ENCODE measurements at regions not wholly inside any gene's neighbourhood (a gene's known extent, or its start where the extent isn't known, plus 50 kb on each side); places are given as distances from the start of the nearest gene placed in this dataset.

DNA sequence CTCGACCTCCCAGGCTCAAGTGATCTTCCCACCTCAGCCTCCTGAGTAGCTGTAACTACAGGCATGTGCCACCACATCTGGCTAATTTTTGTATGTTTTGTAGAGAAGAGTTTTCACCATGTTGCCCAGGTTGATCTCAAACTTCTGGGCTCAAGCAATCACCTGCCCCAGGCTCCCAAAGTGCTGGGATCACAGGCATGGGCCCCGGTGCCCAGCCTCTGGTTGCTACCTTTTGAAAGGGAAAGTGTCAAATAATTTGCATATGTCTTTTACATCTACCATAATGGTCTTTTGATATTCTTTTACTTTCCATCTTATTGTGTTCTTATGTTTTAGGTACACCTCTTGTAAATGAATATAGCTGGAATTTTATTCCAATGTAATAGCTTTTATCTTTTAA, 263.1 kb upstream of the FN1 start:
- H3K9ac ChIP-seq (ENCODE audit: low read depth in 1 of 2, low read length in 2 of 2) = no peak overlapping the region
- no peak for DNase-seq (ENCODE audit: low spot score)
- H3K4me1 ChIP-seq (ENCODE audit: control insufficient read depth in 4 of 4, insufficient read depth in 4 of 4, low read length in 3 of 4) = peaks cover 0 to 6% (median under 1%) of the 10 kb centered on the region in 4 donors
- TF ChIP-seq HNF4G (IDR thresholded peaks at IDR 0.05) (no peak), FOXA1 (IDR thresholded peaks at IDR 0.05) (no peak), RXRA (IDR thresholded peaks at IDR 0.05) (no peak), TAF1 (conservative IDR thresholded peaks at IDR 0.05) (no peak), YY1 (IDR thresholded peaks at IDR 0.05) (no peak), HNF4A (conservative IDR thresholded peaks at IDR 0.05) (no peak), EGR1 (IDR thresholded peaks at IDR 0.05; ENCODE audit: low read depth in 2 of 2) (no peak)
- TF ChIP-seq, protein P1, sequence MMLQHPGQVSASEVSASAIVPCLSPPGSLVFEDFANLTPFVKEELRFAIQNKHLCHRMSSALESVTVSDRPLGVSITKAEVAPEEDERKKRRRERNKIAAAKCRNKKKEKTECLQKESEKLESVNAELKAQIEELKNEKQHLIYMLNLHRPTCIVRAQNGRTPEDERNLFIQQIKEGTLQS (IDR thresholded peaks at IDR 0.05) = no peak
- TF ChIP-seq, protein P2, sequence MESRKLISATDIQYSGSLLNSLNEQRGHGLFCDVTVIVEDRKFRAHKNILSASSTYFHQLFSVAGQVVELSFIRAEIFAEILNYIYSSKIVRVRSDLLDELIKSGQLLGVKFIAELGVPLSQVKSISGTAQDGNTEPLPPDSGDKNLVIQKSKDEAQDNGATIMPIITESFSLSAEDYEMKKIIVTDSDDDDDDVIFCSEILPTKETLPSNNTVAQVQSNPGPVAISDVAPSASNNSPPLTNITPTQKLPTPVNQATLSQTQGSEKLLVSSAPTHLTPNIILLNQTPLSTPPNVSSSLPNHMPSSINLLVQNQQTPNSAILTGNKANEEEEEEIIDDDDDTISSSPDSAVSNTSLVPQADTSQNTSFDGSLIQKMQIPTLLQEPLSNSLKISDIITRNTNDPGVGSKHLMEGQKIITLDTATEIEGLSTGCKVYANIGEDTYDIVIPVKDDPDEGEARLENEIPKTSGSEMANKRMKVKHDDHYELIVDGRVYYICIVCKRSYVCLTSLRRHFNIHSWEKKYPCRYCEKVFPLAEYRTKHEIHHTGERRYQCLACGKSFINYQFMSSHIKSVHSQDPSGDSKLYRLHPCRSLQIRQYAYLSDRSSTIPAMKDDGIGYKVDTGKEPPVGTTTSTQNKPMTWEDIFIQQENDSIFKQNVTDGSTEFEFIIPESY (IDR thresholded peaks at IDR 0.05) = no peak
- TF ChIP-seq, protein P3, sequence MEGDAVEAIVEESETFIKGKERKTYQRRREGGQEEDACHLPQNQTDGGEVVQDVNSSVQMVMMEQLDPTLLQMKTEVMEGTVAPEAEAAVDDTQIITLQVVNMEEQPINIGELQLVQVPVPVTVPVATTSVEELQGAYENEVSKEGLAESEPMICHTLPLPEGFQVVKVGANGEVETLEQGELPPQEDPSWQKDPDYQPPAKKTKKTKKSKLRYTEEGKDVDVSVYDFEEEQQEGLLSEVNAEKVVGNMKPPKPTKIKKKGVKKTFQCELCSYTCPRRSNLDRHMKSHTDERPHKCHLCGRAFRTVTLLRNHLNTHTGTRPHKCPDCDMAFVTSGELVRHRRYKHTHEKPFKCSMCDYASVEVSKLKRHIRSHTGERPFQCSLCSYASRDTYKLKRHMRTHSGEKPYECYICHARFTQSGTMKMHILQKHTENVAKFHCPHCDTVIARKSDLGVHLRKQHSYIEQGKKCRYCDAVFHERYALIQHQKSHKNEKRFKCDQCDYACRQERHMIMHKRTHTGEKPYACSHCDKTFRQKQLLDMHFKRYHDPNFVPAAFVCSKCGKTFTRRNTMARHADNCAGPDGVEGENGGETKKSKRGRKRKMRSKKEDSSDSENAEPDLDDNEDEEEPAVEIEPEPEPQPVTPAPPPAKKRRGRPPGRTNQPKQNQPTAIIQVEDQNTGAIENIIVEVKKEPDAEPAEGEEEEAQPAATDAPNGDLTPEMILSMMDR (IDR thresholded peaks at IDR 0.05; ENCODE audit: low read depth, low read length, missing input control) = no peak
- TF ChIP-seq, protein P4, sequence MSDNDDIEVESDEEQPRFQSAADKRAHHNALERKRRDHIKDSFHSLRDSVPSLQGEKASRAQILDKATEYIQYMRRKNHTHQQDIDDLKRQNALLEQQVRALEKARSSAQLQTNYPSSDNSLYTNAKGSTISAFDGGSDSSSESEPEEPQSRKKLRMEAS (IDR thresholded peaks at IDR 0.05) = no peak
- H3K9me3 ChIP-seq (ENCODE audit: control insufficient read depth in 4 of 4, low read length in 3 of 4) = no peaks in the 10 kb centered on the region
- H3K27me3 ChIP-seq (ENCODE audit: control insufficient read depth in 4 of 4, insufficient read depth in 4 of 4, low read length in 3 of 4) = no peaks in the 10 kb centered on the region
- no peak overlapping the region for H3K4me3 ChIP-seq (ENCODE audit: low read depth in 1 of 3, low read length in 3 of 3)
- no peak overlapping the region for H3K27ac ChIP-seq (ENCODE audit: low read depth in 1 of 2, low read length in 2 of 2)
- no peaks in the 10 kb centered on the region for H3K36me3 ChIP-seq (ENCODE audit: control insufficient read depth in 4 of 4, insufficient read depth in 3 of 4, low read depth in 1 of 4, low read length in 3 of 4)
- WGBS = 93% methylated on average over 2 of the region's 2 CpGs

DNA sequence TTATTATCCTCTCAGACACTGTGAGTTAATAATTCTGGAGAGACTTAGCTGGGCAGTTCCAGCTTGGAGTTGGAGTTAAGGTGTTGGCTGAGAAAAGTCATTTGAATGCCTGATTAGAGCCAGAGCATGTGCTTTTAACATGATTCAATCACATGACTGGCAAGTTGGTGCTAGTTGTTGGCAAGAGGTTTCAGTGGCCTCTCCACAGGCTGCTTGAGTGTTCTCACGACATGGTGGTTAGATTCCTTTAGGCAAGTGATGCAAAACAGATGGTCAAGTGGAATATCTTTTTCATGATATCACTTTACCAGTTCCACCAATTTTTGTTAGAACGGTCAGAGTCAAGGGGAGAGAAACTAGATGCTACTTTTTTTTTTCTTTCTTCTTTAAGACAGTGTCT, 262.7 kb upstream of the FN1 start:
- Histone ChIP-seq H3K4me1 (ENCODE audit: control insufficient read depth in 4 of 4, insufficient read depth in 4 of 4, low read length in 3 of 4) (peaks cover 2 to 10% (median 5%) of the 10 kb centered on the region in 4 donors), H3K9ac (ENCODE audit: low read depth in 1 of 2, low read length in 2 of 2) (no peak overlapping the region), H3K9me3 (ENCODE audit: control insufficient read depth in 4 of 4, low read length in 3 of 4) (no peaks in the 10 kb centered on the region), H3K27me3 (ENCODE audit: control insufficient read depth in 4 of 4, insufficient read depth in 4 of 4, low read length in 3 of 4) (no peaks in the 10 kb centered on the region), H3K4me3 (ENCODE audit: low read depth in 1 of 3, low read length in 3 of 3) (no peak overlapping the region), H3K27ac (ENCODE audit: low read depth in 1 of 2, low read length in 2 of 2) (no peak overlapping the region), H3K36me3 (ENCODE audit: control insufficient read depth in 4 of 4, insufficient read depth in 3 of 4, low read depth in 1 of 4, low read length in 3 of 4) (no peaks in the 10 kb centered on the region)
- 95% methylated on average over 2 of the region's 2 CpGs for WGBS
- no peak for DNase-seq (ENCODE audit: low spot score)
- TF ChIP-seq HNF4G (IDR thresholded peaks at IDR 0.05) (no peak), HNF4A (conservative IDR thresholded peaks at IDR 0.05) (no peak), FOXA2 (IDR thresholded peaks at IDR 0.05) (no peak)
- TF ChIP-seq, protein P1 (IDR thresholded peaks at IDR 0.05) = no peak
- TF ChIP-seq, protein P3 (IDR thresholded peaks at IDR 0.05; ENCODE audit: low read depth, low read length, missing input control) = no peak
- TF ChIP-seq, protein P2 (IDR thresholded peaks at IDR 0.05) = no peak

Measured in liver (tissue), 8 donors.